ENCODE measurements at regions not wholly inside any gene's neighbourhood (a gene's known extent, or its start where the extent isn't known, plus 50 kb on each side); places are given as distances from the start of the nearest gene placed in this dataset.

GRCh38 chr2:195117011-195117410 is 540.0 kb upstream of the SLC39A10 start:
- H3K79me2 ChIP-seq (ENCODE audit: insufficient read depth, low read length): no peaks in the 10 kb centered on the region
- TF ChIP-seq, protein P1, sequence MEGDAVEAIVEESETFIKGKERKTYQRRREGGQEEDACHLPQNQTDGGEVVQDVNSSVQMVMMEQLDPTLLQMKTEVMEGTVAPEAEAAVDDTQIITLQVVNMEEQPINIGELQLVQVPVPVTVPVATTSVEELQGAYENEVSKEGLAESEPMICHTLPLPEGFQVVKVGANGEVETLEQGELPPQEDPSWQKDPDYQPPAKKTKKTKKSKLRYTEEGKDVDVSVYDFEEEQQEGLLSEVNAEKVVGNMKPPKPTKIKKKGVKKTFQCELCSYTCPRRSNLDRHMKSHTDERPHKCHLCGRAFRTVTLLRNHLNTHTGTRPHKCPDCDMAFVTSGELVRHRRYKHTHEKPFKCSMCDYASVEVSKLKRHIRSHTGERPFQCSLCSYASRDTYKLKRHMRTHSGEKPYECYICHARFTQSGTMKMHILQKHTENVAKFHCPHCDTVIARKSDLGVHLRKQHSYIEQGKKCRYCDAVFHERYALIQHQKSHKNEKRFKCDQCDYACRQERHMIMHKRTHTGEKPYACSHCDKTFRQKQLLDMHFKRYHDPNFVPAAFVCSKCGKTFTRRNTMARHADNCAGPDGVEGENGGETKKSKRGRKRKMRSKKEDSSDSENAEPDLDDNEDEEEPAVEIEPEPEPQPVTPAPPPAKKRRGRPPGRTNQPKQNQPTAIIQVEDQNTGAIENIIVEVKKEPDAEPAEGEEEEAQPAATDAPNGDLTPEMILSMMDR (IDR thresholded peaks at IDR 0.05; ENCODE audit: insufficient read depth, low read depth, low read length): no peak
- no peak for TF ChIP-seq EZH2 (IDR thresholded peaks at IDR 0.05; ENCODE audit: insufficient read depth, low read length)
- Mint-ChIP-seq H3K27me3 (ENCODE audit: low read depth, unreplicated experiment) (no peaks in the 10 kb centered on the region), H3K9me3 (ENCODE audit: unreplicated experiment) (peaks cover 4% of the 10 kb centered on the region), H3K4me3 (ENCODE audit: unreplicated experiment) (no peak overlapping the region), H3K36me3 (ENCODE audit: low read depth, unreplicated experiment) (no peaks in the 10 kb centered on the region), H3K27ac (ENCODE audit: unreplicated experiment) (no peak overlapping the region), H3K4me1 (ENCODE audit: low read depth, unreplicated experiment) (no peaks in the 10 kb centered on the region)
- FAIRE-seq (no peak), DNase-seq (ENCODE audit: low read depth) (no peak)
- H3K4me1 ChIP-seq (ENCODE audit: insufficient read depth, low read length): no peaks in the 10 kb centered on the region
- H3K4me2 ChIP-seq (ENCODE audit: low read length): no peak overlapping the region
- no peak overlapping the region for H3K4me3 ChIP-seq (ENCODE audit: insufficient read depth, low read depth, low read length)
- no peak overlapping the region for H3K9ac ChIP-seq (ENCODE audit: low read length)
- H3K27ac ChIP-seq (ENCODE audit: low read depth, low read length): no peak overlapping the region
- no peaks in the 10 kb centered on the region for H3K27me3 ChIP-seq (ENCODE audit: insufficient read depth, low read length)
- H3K36me3 ChIP-seq (ENCODE audit: insufficient read depth, low read length): no peaks in the 10 kb centered on the region
- no peak overlapping the region for H2AFZ ChIP-seq (ENCODE audit: low read depth, low read length)
- no peaks in the 10 kb centered on the region for H4K20me1 ChIP-seq (ENCODE audit: insufficient read depth, low read length)
- H3K9me3 ChIP-seq (ENCODE audit: insufficient read depth, low read depth, low read length): no peaks in the 10 kb centered on the region

- Mint-ChIP-seq H3K9me3 (ENCODE audit: unreplicated experiment) (peaks cover 4% of the 10 kb centered on the region), H3K4me1 (ENCODE audit: low read depth, unreplicated experiment) (no peaks in the 10 kb centered on the region), H3K4me3 (ENCODE audit: unreplicated experiment) (no peak overlapping the region), H3K27ac (ENCODE audit: unreplicated experiment) (no peak overlapping the region), H3K27me3 (ENCODE audit: low read depth, unreplicated experiment) (no peaks in the 10 kb centered on the region), H3K36me3 (ENCODE audit: low read depth, unreplicated experiment) (no peaks in the 10 kb centered on the region)
- H3K36me3 ChIP-seq (ENCODE audit: insufficient read depth, low read length): no peaks in the 10 kb centered on the region
- H3K9me3 ChIP-seq (ENCODE audit: insufficient read depth, low read depth, low read length): no peaks in the 10 kb centered on the region
- H3K4me3 ChIP-seq (ENCODE audit: insufficient read depth, low read depth, low read length): no peak overlapping the region
- H3K4me2 ChIP-seq (ENCODE audit: low read length): no peak overlapping the region
- H3K4me1 ChIP-seq (ENCODE audit: insufficient read depth, low read length): no peaks in the 10 kb centered on the region
- FAIRE-seq (no peak), DNase-seq (ENCODE audit: low read depth) (no peak)
- no peak overlapping the region for H3K9ac ChIP-seq (ENCODE audit: low read length)
- H3K27ac ChIP-seq (ENCODE audit: low read depth, low read length): no peak overlapping the region
- no peaks in the 10 kb centered on the region for H4K20me1 ChIP-seq (ENCODE audit: insufficient read depth, low read length)
- H3K27me3 ChIP-seq (ENCODE audit: insufficient read depth, low read length): no peaks in the 10 kb centered on the region
- TF ChIP-seq EZH2 (IDR thresholded peaks at IDR 0.05; ENCODE audit: insufficient read depth, low read length): no peak
- TF ChIP-seq, protein P1 (IDR thresholded peaks at IDR 0.05; ENCODE audit: insufficient read depth, low read depth, low read length): no peak
- H3K79me2 ChIP-seq (ENCODE audit: insufficient read depth, low read length): no peaks in the 10 kb centered on the region
- no peak overlapping the region for H2AFZ ChIP-seq (ENCODE audit: low read depth, low read length)
Observed at GRCh38 chr2:195115738-195116137, 541.3 kb upstream of the SLC39A10 start.

- Mint-ChIP-seq H3K4me1 (ENCODE audit: low read depth, unreplicated experiment) (no peaks in the 10 kb centered on the region), H3K9me3 (ENCODE audit: unreplicated experiment) (peaks cover 3% of the 10 kb centered on the region), H3K27me3 (ENCODE audit: low read depth, unreplicated experiment) (no peaks in the 10 kb centered on the region), H3K36me3 (ENCODE audit: low read depth, unreplicated experiment) (no peaks in the 10 kb centered on the region), H3K4me3 (ENCODE audit: unreplicated experiment) (no peak overlapping the region), H3K27ac (ENCODE audit: unreplicated experiment) (no peak overlapping the region)
- H3K27me3 ChIP-seq (ENCODE audit: insufficient read depth, low read length): no peaks in the 10 kb centered on the region
- H3K79me2 ChIP-seq (ENCODE audit: insufficient read depth, low read length): no peaks in the 10 kb centered on the region
- no peaks in the 10 kb centered on the region for H3K4me1 ChIP-seq (ENCODE audit: insufficient read depth, low read length)
- no peaks in the 10 kb centered on the region for H3K36me3 ChIP-seq (ENCODE audit: insufficient read depth, low read length)
- no peak overlapping the region for H3K9ac ChIP-seq (ENCODE audit: low read length)
- no peak overlapping the region for H2AFZ ChIP-seq (ENCODE audit: low read depth, low read length)
- H3K4me3 ChIP-seq (ENCODE audit: insufficient read depth, low read depth, low read length): no peak overlapping the region
- no peaks in the 10 kb centered on the region for H3K9me3 ChIP-seq (ENCODE audit: insufficient read depth, low read depth, low read length)
- no peak overlapping the region for H3K4me2 ChIP-seq (ENCODE audit: low read length)
- FAIRE-seq: no peak
- TF ChIP-seq EZH2 (IDR thresholded peaks at IDR 0.05; ENCODE audit: insufficient read depth, low read length): no peak
- TF ChIP-seq, protein P1 (IDR thresholded peaks at IDR 0.05; ENCODE audit: insufficient read depth, low read depth, low read length): no peak
- no peaks in the 10 kb centered on the region for H4K20me1 ChIP-seq (ENCODE audit: insufficient read depth, low read length)
- H3K27ac ChIP-seq (ENCODE audit: low read depth, low read length): no peak overlapping the region
- DNase-seq (ENCODE audit: low read depth): no peak
Observed at GRCh38 chr2:195108182-195108581, 548.8 kb upstream of the SLC39A10 start.
